MCF 10A (cell line): ENCODE measurements at regions not wholly inside any gene's neighbourhood (a gene's known extent, or its start where the extent isn't known, plus 50 kb on each side); places are given as distances from the start of the nearest gene placed in this dataset.
"Not testable (repeated sequence)": the region's sequence is repeated elsewhere in the genome, so short reads cannot be mapped to it uniquely, and the experiment has no call there.

Experiments used
- BruUV-seq: library from RNA; stranded (reverse); fragments of 400-500 nt; replicated peaks from 2 replicates; lab custom pipeline; 2021; lab: Mats Ljungman, UMichigan
- CTCF ChIA-PET: fragments of 300-600 bp; sonication (Branson Sonifier 250); formaldehyde crosslinking; extraction: SDS; loops from one replicate; lab custom pipeline; 2021; ENCODE audit warnings: antibody characterized with exemption, inconsistent platforms; lab: Yijun Ruan, JAX
- POLR2A ChIA-PET: fragments of 300-600, 350-650 bp; sonication (Branson Sonifier 250); formaldehyde crosslinking; extraction: SDS; loops from one replicate; lab custom pipeline; 2020; ENCODE audit warnings: antibody characterized with exemption, inconsistent platforms; lab: Yijun Ruan, JAX
- DNase-seq: peaks from one replicate; pipeline ENCODE4 v3.0.0-alpha.2; 2018; ENCODE audit not compliant: unreplicated experiment
- H3K27ac Mint-ChIP-seq: one replicate; pipeline ENCODE4 v1.8.0; 2022; ENCODE audit warnings: mild to moderate bottlenecking, low read depth, mixed read lengths; ENCODE audit not compliant: unreplicated experiment
- H3K27me3 Mint-ChIP-seq: one replicate; pipeline ENCODE4 v1.8.0; 2022; ENCODE audit warnings: mixed read lengths; ENCODE audit not compliant: insufficient read depth, unreplicated experiment
- H3K36me3 Mint-ChIP-seq: one replicate; pipeline ENCODE4 v1.8.0; 2022; ENCODE audit warnings: mild to moderate bottlenecking, moderate library complexity, mixed read lengths; ENCODE audit not compliant: insufficient read depth, unreplicated experiment
- H3K4me1 Mint-ChIP-seq: one replicate; pipeline ENCODE4 v1.8.0; 2022; ENCODE audit warnings: mixed read lengths; ENCODE audit not compliant: insufficient read depth, unreplicated experiment
- H3K4me3 Mint-ChIP-seq: one replicate; pipeline ENCODE4 v1.8.0; 2022; ENCODE audit warnings: mild to moderate bottlenecking, moderate library complexity, mixed read lengths; ENCODE audit not compliant: unreplicated experiment
- H3K9me3 Mint-ChIP-seq: one replicate; pipeline ENCODE4 v1.8.0; 2022; ENCODE audit warnings: mixed read lengths; ENCODE audit not compliant: unreplicated experiment
- CTCF ChIP-seq: fragments of 200-600 bp; IDR thresholded peaks from one replicate; pipeline ENCODE4 v1.8.0; 2022; ENCODE audit warnings: antibody characterized with exemption, mild to moderate bottlenecking; ENCODE audit not compliant: unreplicated experiment
- intact Hi-C: fragments of 100-400 bp; cut with micrococcal nuclease; formaldehyde crosslinking; loops from 2 replicates; pipeline ENCODE4 v1.14.1; 2022

- CTCF ChIA-PET = interaction anchor here (0.6 kb wide), 1 partner anchor 944 kb away, joined by 3 read pairs; no protein-coding TSS in a partner anchor
- no peak for DNase-seq
- H3K36me3 Mint-ChIP-seq = no peaks in the 10 kb centered on the region
- intact Hi-C loops = no loop called here
- no peaks in the 10 kb centered on the region for H3K4me1 Mint-ChIP-seq
- H3K27me3 Mint-ChIP-seq = no peaks in the 10 kb centered on the region
- BruUV-seq = no TSS peak
- no peak for TF ChIP-seq CTCF
- no peak overlapping the region for H3K4me3 Mint-ChIP-seq
- no peak overlapping the region for H3K27ac Mint-ChIP-seq
- no peaks in the 10 kb centered on the region for H3K9me3 Mint-ChIP-seq
- POLR2A ChIA-PET = interaction anchor here (0.7 kb wide), 1 partner anchor 49 kb away, joined by 3 read pairs; no protein-coding TSS in a partner anchor
Measured at GRCh38 chr1:191052888-191053287, 575.2 kb upstream of the BRINP3 start.

- no peak for TF ChIP-seq CTCF
- CTCF ChIA-PET = no interaction called here
Measured at GRCh38 chr1:191065346-191065745, 587.7 kb upstream of the BRINP3 start.

GRCh38 chr1:191065771-191066170 lies 588.1 kb upstream of the BRINP3 start:
- intact Hi-C loops = no loop called here
- CTCF ChIA-PET = interaction anchor here (0.9 kb wide), 1 partner anchor 147 kb away, joined by 3 read pairs; no protein-coding TSS in a partner anchor
- POLR2A ChIA-PET = no interaction called here
- DNase-seq = no peak
- no TSS peak for BruUV-seq
- Mint-ChIP-seq H3K27ac (no peak overlapping the region), H3K9me3 (peaks cover 17% of the 10 kb centered on the region), H3K4me1 (no peaks in the 10 kb centered on the region), H3K36me3 (no peaks in the 10 kb centered on the region), H3K4me3 (no peak overlapping the region), H3K27me3 (no peaks in the 10 kb centered on the region)
- no peak for TF ChIP-seq CTCF

More at GRCh38 chr1:191065346-191065745, 587.7 kb upstream of the BRINP3 start:
- Mint-ChIP-seq H3K4me1 (no peaks in the 10 kb centered on the region), H3K27ac (no peak overlapping the region), H3K27me3 (no peaks in the 10 kb centered on the region), H3K36me3 (no peaks in the 10 kb centered on the region), H3K4me3 (no peak overlapping the region), H3K9me3 (peaks cover 20% of the 10 kb centered on the region)
- intact Hi-C loops = no loop called here
- BruUV-seq = no TSS peak
- POLR2A ChIA-PET = no interaction called here
- no peak for DNase-seq

GRCh38 chr1:191074881-191075280 lies 597.2 kb upstream of the BRINP3 start:
- no peak overlapping the region for H3K27ac Mint-ChIP-seq
- BruUV-seq = no TSS peak
- H3K4me3 Mint-ChIP-seq = no peak overlapping the region
- no peaks in the 10 kb centered on the region for H3K27me3 Mint-ChIP-seq
- DNase-seq = no peak
- ChIA-PET POLR2A (no interaction called here), CTCF (no interaction called here)
- H3K4me1 Mint-ChIP-seq = no peaks in the 10 kb centered on the region
- intact Hi-C loops = no loop called here
- peaks cover 6% of the 10 kb centered on the region for H3K36me3 Mint-ChIP-seq
- no peak for TF ChIP-seq CTCF
- no peaks in the 10 kb centered on the region for H3K9me3 Mint-ChIP-seq

- H3K27me3 Mint-ChIP-seq, H3K4me3 Mint-ChIP-seq, POLR2A ChIA-PET, H3K4me1 Mint-ChIP-seq, intact Hi-C loops, DNase-seq, CTCF ChIA-PET, BruUV-seq, H3K9me3 Mint-ChIP-seq, H3K36me3 Mint-ChIP-seq, H3K27ac Mint-ChIP-seq: not testable (repeated sequence)
Measured at GRCh38 chr1:191083090-191083489, 605.4 kb upstream of the BRINP3 start.
